COLO668 (cell line): ENCODE measurements at regions not wholly inside any gene's neighbourhood (a gene's known extent, or its start where the extent isn't known, plus 50 kb on each side); places are given as distances from the start of the nearest gene placed in this dataset.

Source experiments
- DNase-seq: peaks from one replicate; lab custom pipeline; 2025; ENCODE audit not compliant: unreplicated experiment; lab: John Stamatoyannopoulos, UW

DNA sequence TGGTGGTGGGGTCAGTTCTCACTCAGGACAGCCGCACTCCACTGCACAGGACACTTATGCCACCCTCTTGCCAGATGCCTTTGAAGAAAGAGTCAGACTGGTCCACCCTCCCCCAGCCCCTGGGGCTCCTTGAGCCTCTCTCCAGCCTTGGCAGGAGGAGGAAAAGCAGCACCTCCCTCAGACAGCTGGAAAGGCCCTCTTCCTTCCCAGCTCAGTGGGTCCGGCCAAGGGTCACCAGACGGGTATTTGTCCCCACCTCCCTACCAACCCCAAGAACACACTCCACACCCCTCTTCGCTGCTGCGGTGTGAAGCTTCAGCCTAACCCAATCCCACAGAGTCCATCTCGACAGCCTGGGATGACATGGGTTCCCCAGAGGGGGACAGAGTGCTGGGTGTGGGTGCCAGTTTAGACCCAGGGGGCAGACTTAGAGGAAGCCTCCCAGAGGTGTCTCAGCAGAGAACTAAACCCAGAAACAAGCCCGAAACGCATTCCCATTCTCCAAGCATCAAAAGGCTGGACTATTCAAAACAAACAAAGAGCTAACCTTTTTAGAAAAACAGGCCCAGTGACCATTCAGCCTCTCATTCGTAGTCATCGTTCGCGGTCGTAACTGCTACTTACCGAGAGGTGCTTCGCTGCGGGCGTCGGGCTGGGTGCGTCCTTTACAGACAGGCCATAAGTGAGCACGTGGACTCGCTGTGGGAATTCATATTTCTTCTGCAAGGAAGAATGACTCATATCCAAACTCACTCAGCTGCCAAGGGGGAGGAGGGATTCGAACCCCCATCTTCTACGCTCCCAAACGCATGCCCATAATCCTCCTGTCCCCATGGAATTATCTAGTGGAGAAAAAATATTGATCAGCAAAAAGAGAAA lies 57.5 kb upstream of the ANO1 start:
- no peak for DNase-seq

DNA sequence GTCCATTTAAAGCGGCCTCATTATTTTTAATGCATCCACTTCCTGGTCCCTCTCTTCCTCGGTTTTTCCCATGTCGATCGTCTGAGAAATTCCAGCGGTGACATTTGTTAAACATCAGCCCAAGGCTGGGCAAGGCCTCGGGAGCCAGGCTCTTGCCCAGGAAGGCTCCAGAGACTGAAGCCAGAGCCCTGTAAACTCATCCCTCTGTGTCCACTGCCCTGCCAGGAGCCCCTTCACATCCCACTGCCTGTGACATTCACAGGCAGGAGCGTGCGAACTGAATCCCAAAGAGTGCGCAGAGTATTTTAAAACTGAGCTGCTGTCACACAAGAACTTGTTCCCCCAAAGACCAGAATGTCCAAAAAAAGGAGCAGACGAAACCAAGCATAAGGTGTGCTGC lies 56.5 kb upstream of the ANO1 start:
- DNase-seq: no peak

- no peak for DNase-seq
Observed at GRCh38 chr11:70024036-70024772, 53.9 kb upstream of the ANO1 start.

GRCh38 chr11:70024773-70025045 lies 53.4 kb upstream of the ANO1 start:
- DNase-seq: no peak

DNA sequence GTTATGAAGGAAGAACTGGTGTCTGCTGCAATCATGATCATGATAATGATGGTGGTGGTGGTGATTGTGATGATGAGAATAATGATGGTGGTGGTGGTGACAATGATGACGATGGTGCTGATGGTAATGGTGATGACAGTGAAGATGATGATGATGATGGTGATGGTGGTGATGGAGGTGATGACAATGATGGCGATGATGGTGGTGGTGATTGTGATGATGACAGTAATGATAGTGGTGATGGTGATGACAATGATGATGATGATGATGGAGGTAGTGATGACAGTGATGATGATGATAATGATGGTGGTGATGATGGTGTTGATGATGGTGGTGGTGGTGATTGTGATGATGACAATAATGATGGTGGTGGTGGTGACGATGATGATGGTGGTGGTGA lies 52.8 kb upstream of the ANO1 start:
- no peak for DNase-seq

GRCh38 chr11:70026012-70026411 lies 52.1 kb upstream of the ANO1 start:
- DNase-seq: no peak

DNA sequence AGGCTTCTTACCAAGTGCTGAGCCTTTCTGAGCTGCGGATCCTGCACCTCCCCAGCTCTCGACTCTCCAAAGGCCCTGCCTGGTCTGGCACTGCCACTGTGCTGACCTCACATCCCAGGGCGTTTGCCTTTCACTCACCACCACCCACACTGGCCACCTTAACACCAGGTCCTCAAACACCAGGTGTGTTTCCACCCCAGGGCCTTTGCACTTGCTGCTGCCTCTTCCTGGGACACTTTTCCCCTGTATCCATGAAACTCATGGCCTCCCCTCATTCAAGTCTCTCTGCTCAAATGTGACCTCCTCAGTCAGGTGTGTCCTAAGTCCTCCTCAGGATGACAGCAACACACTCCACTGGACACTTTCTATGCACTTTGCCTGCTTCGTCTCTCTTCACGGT lies 51.4 kb upstream of the ANO1 start:
- no peak for DNase-seq

- DNase-seq: no peak
Observed at GRCh38 chr11:70027451-70027850, 50.7 kb upstream of the ANO1 start.

DNA sequence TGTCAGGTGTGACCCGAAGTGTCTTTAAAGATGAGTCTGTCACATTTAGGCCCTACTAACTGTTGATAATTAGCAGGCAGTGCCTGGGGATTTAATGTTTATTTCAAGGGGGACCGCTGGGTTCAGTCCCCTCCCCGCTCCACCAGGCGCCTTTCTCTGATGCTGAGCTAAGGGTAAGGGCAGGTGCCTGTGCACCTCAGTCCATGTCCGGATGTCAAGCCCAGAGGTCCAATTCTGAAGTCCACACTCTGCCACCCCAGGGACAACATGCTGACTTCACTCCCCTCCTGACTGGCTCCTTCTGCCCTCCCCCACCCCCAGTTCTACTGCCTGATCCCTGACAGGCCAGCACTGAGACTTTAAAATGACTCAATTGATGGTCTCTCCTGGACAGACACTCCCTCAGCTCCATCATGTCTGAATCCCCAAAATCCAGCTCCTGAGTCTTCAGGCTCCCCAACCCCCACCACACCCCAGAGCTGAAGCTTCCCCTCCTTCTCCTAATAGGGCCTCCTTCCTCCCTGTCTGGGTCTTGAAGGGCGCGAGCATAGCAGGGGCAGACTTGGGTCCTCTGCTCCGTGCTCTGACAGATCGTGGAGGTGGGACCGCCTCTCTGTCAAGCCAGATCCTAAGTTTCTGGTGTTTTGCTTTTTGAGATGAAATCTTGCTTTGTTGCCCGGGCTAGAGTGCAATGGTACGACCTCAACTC lies 49.8 kb upstream of the ANO1 start:
- DNase-seq: no peak
